GM21367 (cell line): ENCODE measurements at regions not wholly inside any gene's neighbourhood (a gene's known extent, or its start where the extent isn't known, plus 50 kb on each side); places are given as distances from the start of the nearest gene placed in this dataset.
A peak's percentile ranks its signal among the peaks of the same experiment; 100 is the strongest.

Experiments
- ATAC-seq: cut with Tn5 transposase; IDR thresholded peaks from one replicate; pipeline ENCODE4 v1.9.1; 2021; ENCODE audit not compliant: unreplicated experiment

DNA sequence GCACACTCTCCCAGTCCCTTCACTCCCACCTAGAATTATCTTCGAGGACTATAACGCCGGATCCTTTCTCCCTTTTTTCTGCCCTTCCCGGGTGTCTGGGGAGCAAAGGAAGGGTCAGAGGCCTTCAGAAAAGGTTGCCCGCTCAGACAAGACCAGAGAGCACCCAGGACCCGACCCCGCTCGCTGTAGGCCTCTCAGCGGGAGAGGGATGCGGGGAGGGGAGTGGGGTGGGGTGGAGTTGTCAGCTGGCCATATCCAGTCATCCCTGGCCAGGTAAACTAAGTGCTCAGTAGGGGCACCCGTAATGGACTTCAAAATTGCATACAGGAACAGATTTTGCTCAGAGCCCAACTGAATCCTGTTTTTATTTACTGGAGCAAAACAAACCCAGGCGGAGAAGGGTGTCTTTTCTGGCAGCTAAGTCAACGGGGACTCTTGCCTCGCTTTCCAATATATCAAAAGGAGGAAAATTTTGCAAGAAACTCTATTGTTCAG lies 65.0 kb downstream of the NOL4 start:
- no peak for ATAC-seq

DNA sequence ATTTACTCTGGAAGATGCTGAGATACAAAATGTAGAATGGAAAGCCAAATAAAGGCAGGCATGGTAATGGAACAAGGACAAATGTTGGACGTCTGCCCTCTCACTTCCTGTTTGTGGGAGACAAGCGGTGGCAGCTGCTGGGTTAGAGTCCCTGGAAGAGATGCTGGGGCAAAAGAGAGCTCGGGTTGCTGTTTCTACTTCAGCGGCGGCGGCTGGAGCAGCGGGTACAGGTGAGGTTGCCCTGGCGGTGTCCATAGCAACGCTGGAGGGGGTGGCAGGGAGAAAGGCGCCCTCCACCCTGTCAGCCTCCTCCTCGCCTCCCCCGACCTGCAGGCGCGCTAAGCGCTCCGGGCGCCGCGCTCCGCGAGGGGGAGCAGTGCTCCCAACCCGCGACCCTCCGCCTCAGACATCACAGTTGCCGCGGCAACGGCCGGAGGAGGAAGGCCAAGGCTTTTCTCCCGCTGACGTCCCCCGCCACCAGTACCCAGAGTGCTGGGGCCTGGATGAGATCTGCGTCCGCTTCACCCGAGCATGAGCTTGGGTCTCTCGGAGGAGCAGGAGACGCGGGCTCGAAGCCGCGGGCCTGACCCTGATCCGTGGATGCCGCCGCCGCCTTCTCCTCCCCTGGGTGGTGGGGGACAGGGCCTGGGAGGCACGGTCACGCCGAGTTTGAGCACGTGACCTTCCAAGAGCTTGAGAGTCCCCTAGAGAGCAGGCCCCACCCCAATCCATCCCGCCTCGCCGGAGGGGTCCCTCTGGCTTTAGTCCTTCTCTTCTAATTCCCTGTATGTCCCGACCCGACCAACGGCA lies 65.6 kb downstream of the NOL4 start:
- no peak for ATAC-seq

DNA sequence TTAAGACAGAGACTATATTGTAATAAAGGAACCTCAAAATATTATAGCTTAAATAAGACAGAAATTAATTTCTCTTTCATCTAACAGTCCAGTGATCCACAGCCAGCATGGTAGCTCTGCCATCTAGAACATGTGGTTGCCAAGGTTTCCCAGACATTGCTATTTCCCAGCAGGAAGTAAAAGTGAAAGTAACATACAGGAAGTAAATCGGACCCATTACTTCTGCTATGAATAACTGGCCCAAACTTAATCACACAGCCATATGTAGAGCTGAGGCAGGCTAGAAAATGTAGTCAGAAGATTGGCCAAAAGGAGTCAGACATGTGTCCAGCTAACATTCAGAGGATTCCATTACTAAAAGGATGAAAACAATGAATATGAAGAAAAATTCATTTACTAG lies 71.0 kb downstream of the NOL4 start:
- no peak for ATAC-seq

DNA sequence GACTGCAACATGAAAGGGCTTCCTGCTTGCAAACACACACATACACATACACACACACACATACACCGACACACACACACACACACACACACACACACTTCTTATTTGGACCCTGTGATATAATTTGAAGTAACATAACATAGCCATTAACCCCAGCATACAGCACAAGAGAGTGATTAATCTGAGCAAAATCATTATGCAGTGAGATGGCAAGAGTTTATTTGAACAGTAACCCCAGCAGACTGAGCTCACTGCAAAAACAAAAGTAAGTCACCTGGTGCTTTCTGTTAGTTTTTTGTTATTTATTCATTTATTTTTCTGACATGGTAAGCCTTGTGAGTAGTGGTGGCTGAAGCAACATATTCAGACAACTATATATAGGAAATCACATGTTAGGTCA lies 93.7 kb downstream of the NOL4 start:
- ATAC-seq: no peak

DNA sequence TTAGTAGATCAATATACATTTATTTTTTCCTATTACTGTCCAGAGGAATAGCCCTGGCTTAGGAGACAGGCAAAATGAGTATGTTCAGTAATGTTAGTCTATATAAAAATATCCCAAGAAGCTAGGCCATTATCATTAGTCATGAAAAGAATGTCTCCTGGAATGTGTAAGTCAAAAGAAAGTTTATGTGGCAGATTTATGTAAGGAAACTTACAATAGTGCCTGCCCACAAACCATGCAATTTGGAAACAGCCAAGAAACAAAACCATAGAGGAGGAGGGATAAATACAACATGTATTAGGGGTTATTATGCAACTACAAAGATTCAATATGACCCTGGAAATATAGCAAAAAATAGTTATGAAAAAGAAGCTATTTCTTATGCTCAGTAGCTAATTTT lies 96.3 kb downstream of the NOL4 start:
- no peak for ATAC-seq

DNA sequence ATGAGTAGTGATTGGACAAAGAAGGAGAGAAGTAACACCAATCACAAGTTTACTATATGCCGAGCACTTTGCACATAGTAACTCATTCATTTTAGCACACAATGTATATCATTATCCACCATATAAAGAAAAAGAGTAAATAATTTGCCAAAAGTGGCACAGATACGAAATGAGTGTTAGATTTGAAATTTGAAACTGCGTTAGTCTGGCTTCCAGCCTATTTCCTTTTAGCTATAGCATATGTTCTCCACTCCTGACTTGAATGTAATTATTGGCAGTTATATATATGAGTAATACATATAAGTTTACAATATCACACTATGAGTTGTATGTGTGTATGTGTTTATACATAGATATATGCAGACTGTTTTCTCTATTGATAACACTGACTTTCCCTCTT lies 98.6 kb downstream of the NOL4 start:
- no peak for ATAC-seq

DNA sequence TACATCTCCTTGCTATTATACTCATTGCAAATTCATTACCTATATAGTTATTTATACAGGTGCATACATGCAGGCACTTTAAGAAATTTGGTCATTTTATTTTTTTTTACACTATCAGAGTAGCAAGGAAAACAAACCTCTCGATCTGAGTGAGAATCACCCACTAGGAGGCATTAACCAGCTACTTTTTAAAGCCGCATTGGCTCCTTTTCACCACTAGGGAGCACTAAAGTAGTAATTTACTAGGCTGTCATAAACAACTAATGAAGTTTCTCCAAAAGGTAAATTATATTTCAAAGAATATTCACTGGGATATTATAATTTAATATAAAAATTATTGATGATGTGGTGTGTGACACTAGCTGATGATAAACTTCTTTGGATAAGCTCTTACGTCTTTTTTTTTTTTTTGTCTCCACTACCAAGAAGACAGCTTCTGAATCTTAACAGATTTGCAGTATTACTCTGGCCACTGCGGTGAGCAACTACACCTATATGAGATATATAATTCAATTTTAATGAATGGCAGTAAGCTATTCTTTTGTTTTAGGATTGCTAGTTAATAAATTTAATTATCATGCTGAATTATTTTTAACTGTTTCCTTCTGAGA lies 101.9 kb downstream of the NOL4 start:
- peak; percentile 96 for ATAC-seq

DNA sequence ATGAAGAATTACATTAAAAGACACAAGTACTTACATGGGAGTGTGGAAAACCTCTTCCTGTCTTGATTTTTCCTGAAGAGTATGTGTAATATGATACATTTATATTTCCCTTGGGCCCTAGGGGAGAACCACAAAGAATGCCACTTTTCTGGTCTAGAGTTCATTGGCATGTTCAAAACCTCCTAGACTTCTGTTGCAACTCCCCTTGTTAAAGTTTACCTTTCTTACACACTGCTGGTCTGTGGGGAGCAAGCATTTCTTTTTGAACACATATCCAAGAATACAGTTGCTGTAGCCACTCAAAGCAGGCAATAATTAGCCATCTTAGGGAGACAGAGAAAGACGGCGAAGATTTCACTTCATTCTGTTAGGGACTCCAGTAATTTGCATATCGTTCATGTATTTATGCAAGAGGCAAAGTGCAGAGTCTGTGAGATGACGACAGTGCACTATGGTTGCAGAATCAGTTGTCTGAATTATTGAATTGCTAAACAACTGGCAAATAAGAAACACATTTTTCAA lies 103.5 kb downstream of the NOL4 start:
- no peak for ATAC-seq

DNA sequence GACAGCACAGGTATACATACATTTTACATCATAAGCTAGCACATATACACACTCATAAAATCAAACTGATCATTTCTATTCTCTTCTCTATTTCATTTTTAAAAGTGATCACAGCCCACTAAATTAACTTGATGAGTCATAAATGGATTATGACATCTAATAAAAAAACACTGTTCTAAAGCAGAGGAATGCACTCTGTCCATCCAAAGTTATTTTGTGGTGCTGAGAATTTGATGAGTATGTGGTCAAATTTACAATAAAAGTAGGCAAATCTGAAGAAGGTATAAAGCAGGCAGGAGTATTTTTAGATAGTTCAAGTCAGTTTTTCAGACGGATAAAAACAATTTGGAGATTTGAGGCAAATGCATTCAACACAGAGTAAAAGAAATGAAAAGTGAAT lies 104.4 kb downstream of the NOL4 start:
- ATAC-seq: no peak

DNA sequence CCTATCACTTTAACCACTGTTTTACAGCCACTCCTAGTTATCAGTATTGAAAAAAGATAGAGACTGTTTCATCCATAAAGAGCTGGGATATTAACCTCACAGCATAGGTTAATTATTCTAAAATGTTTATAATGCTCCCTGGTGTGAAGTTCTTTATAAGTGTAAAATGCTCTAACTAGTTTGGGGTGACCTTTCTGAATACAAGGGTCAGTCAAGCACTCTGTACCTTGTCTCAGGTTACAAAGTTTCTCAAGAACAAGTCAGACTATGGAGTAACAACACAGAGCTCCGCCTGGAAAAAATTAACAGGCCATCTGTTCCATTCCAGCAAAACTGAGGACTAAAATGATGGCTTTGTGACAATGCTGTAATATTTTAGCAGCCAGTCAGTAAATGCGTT lies 107.4 kb downstream of the NOL4 start:
- no peak for ATAC-seq

DNA sequence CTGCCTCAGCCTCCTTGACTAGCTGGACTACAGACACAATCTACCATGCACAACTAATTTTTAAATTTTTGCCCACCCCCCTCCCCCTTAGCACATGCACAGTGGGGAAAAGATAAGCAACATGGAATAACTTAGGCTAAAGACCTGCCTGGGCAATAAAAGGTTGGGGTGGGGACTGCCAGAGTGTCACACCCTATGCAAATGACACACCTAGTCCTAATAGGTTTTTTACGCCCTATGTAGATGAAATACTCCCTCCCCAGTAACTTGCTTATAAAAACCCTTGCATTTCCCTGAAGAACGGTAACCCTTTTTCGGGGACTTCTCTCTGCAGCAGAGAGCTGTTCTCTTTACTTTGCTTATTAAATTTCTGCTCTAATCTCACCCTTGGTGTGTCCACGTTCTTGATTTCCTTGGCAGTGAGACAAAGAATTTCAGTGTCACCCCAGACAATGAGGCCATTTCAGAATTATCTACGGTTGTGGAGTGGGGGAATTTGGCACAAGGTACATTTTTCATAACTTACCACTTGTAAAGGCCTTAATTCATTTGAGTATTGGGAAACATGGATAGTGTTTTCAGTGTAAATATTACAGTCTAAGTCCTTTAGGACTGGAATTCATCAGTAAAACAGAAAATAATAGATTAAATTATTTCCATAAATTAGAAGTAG lies 109.2 kb downstream of the NOL4 start:
- no peak for ATAC-seq

DNA sequence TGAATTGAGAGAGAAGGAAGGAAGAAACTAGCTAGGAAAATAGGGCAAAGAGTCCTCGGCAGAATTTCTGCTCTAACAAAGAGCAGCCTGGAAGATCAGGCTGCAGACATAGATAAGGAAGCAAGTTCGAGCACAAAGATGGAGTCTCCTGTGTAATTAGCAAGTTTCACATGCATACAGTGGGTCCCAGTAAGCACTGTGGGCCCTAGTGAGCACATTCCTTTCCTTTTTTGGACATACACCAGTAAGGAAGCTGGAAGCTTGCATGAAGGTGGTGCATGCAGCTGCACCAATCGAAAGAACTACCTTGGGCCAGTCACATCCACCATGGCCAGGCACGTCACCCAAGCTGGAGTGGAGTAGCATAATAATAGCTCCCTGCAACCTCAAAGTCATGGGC lies 109.7 kb downstream of the NOL4 start:
- ATAC-seq: no peak

DNA sequence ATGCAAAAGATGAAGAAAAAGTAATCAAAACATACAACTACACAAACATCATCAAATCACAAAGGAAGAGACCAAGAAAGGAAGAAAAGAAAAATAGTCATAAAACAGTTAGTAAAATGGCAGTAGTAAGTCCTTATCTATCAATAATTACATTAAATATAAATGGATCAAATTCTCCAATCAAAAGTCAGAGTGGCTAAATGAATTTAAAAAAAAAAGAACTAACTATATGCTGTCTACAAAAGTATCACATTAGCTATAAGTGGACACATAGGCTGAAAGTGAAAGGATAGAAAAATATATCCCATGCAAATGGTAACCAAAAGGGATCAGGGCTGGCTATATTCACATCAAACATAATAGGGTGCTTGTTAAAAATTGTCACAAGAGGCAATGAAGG lies 116.5 kb downstream of the NOL4 start:
- ATAC-seq: no peak

DNA sequence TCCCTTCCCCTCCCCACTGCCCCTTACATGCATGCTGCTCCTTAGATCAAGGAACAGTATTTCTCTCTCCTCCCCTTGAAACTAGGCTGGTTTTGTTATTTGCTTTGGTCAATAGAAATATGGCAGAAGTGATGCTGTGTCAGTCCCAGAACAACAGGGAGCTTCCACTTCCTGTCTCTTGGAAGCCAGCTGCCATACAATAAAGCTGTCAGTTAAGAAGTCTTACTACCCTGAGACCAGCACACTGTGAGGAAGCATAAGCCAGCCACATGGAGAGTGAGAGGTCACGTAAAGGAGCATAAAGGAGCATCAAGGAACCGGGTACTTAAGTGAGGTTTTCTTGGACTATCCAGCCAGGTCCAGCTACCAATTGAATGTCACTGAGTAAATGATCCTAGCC lies 126.6 kb downstream of the NOL4 start:
- ATAC-seq: no peak

DNA sequence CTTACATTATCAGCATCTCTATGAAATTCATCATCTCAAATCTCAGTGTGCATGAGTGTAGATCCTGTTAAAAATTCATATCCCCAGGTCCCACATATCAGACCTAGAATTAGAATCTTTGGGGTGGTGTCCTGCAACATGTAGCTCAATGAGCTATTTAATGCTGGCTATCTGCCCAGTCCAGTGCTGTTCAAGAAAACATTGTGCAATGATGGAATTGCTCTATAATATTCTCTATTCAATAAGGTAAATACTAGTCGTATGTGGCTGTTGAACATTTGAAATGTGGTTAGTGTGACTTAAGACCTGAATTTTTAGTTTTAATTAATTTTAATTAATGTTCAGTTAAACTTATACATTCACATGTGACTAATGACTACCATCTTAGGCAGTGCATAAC lies 127.4 kb downstream of the NOL4 start:
- no peak for ATAC-seq

DNA sequence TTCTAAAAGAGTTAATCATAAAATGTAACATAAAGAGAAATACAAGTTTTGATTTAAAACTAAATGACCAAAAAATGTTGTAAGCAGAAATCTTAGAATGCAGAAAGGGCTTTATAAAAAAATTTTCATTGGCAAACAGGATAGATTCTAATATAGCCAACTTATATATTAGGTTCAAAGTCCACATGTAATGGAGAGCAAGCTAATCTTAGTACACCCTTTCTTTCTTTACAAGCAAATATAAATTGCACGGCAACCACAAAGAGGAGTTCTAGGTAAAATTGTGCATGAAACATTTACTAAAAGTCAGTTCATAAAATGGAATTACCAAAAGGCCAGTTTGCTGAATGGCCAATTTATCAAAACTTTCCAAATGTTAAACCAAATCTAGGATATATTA lies 130.6 kb downstream of the NOL4 start:
- no peak for ATAC-seq

DNA sequence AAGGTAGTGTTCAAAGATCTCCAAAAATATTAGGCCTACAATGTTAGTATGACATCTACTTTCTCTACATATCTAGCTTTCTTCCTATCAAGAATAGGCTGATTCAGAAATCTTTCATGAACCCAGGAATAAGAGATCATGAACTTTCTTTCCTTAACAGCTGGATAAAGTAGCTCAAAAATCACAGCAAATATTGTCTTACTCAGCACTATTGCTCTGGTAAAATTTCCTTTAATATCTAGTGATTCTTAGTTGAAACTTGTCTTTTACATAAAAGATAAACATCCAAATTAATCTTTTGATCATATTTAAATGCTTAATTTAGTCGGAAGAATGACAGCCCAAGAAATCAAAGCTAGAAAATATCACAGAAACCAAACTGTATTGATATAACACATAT lies 131.9 kb downstream of the NOL4 start:
- ATAC-seq: no peak

DNA sequence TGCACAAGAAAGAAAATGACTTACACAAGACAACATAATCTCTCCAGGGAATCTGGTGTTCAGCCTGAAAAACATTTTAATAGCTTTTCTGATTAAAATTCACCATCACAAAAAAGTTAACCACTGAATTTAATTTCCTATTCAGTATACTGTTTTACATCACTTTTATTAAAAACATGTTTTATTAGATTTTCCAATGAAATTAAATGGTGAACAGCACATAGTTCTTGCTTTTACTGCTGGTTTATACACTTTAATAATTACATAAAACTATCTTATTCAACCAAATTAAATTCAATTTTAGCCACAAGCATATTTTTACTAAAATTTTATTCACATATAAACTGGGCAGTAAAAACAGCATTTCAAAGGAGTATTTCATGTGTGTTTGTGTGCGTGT lies 138.3 kb downstream of the NOL4 start:
- ATAC-seq: no peak

DNA sequence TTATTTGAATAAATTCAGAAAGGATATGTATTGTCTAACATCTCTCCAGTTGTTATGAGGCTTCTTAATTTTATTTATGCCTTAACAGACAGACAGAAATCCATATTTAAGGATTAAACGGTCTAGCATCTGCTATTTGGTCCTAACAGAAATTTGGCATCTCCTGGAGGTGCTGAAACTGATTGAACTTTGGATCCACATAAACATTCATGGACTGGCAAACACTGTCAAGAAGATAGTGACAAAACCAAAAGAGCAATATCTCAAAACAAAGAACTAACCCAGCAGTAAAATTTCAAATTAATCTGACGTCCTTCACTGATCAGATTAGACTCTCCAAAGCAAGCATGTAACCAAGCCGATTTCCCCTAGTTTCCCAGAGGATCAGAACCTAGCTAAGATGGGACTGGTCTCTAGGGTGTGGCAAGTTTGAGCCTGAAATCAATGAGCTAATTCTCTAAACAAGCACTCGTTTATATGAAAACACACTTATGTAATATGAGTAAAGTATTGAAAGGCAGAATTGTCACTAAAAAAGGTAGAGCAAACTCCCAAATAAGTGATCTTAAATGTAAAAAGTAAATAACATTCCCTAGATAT lies 139.5 kb downstream of the NOL4 start:
- ATAC-seq: no peak

DNA sequence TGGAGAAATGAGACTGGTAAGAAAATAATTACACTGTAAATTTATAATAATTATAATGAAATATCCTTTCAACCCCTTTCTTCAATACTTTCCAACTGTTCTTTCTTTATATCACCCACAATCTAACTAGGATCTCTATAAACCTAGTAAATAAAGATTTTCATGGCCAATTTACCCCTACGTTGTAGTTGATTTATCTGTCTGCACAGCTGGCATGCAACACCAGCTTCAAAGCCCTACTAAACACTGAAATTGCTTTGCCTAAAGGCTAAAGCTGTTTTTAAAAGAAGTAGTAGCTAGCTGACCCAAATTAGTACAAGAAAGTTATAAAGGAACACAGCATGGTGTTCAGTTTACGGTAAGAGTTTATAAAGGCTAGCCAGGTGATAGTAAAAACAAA lies 140.1 kb downstream of the NOL4 start:
- no peak for ATAC-seq

DNA sequence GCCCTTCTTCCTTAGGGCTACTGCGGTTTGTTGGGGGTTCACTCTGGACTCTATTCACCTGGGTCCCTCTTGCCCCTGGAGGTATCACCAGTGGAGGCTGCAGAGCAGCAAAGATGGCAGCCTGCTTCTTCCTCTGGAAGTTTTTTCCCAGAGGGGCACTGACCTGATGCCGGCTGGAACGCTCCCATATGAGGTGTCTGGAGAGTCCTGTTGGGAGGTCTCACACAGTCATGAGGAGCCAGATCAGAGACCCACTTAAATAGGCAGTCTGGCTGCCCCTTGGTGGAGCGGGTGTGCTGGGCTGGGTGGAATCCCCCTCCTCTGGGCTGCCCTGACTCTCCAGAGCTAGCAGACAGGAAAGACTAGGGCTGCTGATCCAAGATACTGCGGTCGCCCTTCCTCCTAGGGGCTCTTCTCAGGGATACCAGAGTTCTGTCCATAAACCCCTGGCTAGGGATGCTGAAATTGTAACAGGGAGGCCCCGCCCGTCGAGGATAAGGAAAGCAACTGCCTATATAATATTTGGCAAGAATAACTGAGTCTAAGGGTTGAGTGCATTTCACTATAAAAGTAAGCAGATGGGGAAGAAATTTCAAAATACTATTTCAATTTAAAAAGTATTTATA lies 140.7 kb downstream of the NOL4 start:
- no peak for ATAC-seq
